HL-60 (cell line): ENCODE measurements at regions not wholly inside any gene's neighbourhood (a gene's known extent, or its start where the extent isn't known, plus 50 kb on each side); places are given as distances from the start of the nearest gene placed in this dataset.

ENCODE experiments used
- DNase-seq, 2 experiments: peaks; one replicate each; pipeline ENCODE4 v3.0.0-alpha.2; 2010 to 2020; ENCODE audit warnings: low read depth in 1 of 2, low spot score in 1 of 2
- H3K27ac ChIP-seq: fragments of 250-450 bp; sonication (Bioruptor Pico); replicated peaks from 2 replicates; pipeline ENCODE4 v1.5.1; 2020; ENCODE audit warnings: mild to moderate bottlenecking, moderate library complexity
- H3K27me3 ChIP-seq: fragments of 250-450 bp; sonication (Bioruptor Pico); 2 replicates; pipeline ENCODE4 v1.5.1; 2021; ENCODE audit warnings: mild to moderate bottlenecking, moderate library complexity; ENCODE audit not compliant: insufficient read depth, poor library complexity, severe bottlenecking
- H3K4me3 ChIP-seq: replicated peaks from 2 replicates; pipeline ENCODE4 v1.5.1; 2011; ENCODE audit warnings: mild to moderate bottlenecking, control low read depth, low read length; ENCODE audit not compliant: insufficient read depth
- CTCF ChIP-seq: IDR thresholded peaks from one replicate; pipeline ENCODE4 v1.5.1; 2011; ENCODE audit warnings: low read length, control low read depth, inconsistent platforms; ENCODE audit not compliant: insufficient read depth
- GABPA ChIP-seq: IDR thresholded peaks from 2 replicates; pipeline ENCODE4 v1.6.1; 2012; ENCODE audit warnings: low read depth
- POLR2AphosphoS5 ChIP-seq: IDR thresholded peaks from 2 replicates; pipeline ENCODE4 v1.6.1; 2012; ENCODE audit warnings: low read depth
- REST ChIP-seq: IDR thresholded peaks from 2 replicates; pipeline ENCODE4 v1.6.1; 2012; ENCODE audit warnings: low read depth; ENCODE audit not compliant: insufficient replicate concordance
- SPI1 ChIP-seq: IDR thresholded peaks from 2 replicates; pipeline ENCODE4 v1.6.1; 2012; ENCODE audit warnings: low read depth, mild to moderate bottlenecking, borderline replicate concordance

- Histone ChIP-seq H3K27ac (no peak overlapping the region), H3K27me3 (no peaks in the 10 kb centered on the region), H3K4me3 (no peak overlapping the region)
- TF ChIP-seq GABPA (no peak), REST (no peak), POLR2AphosphoS5 (no peak), SPI1 (no peak), CTCF (no peak)
- no peak for DNase-seq
Measured at GRCh38 chr18:71503222-71503621, 1040.9 kb downstream of the CBLN2 start.

GRCh38 chr18:71485611-71486010, 1058.5 kb downstream of the CBLN2 start:
- Histone ChIP-seq H3K27ac (no peak overlapping the region), H3K27me3 (no peaks in the 10 kb centered on the region), H3K4me3 (no peak overlapping the region)
- no peak for DNase-seq
- TF ChIP-seq SPI1 (no peak), REST (no peak), CTCF (no peak), GABPA (no peak), POLR2AphosphoS5 (no peak)

- H3K27ac ChIP-seq = no peak overlapping the region
- H3K4me3 ChIP-seq = no peak overlapping the region
- no peaks in the 10 kb centered on the region for H3K27me3 ChIP-seq
- no peak for DNase-seq
- TF ChIP-seq POLR2AphosphoS5 = no peak
- no peak for TF ChIP-seq REST
- no peak for TF ChIP-seq GABPA
- TF ChIP-seq SPI1 = no peak
- no peak for TF ChIP-seq CTCF
Measured at GRCh38 chr18:71471963-71472725, 1072.0 kb downstream of the CBLN2 start.
